Activated CD4-positive, alpha-beta T cell treated with anti-CD3 and anti-CD28 coated beads, Interleukin-2, Interleukin-4, amounts not matched to agents 100 ng/mL and 50 ng/mL, durations not matched to agents 16 hours and 8 hours (primary cell): ENCODE measurements at regions not wholly inside any gene's neighbourhood (a gene's known extent, or its start where the extent isn't known, plus 50 kb on each side); places are given as distances from the start of the nearest gene placed in this dataset.

Experiments used
- DNase-seq: peaks from one replicate; pipeline ENCODE4 v3.0.0-alpha.2; 2020; ENCODE audit warnings: low spot score

DNA sequence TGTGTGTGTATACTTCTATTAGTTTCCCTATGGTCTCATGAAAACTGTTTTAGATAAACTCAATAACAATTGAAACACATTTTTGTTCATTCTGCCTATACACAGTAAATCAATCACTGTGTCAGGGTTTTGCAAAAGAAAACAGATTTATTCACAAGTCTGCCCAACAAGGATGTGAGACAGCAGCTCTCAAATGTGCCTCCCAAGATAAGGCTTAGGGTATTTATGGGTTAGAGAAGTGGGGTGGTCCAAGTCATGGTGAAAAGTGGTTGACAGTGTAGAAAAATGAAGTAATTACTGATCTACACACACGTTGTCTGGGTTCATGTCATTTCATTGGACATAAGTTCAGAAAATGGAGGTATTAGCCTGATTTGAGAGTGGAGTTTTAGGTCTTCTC lies 844.6 kb downstream of the SLITRK6 start:
- no peak for DNase-seq

DNA sequence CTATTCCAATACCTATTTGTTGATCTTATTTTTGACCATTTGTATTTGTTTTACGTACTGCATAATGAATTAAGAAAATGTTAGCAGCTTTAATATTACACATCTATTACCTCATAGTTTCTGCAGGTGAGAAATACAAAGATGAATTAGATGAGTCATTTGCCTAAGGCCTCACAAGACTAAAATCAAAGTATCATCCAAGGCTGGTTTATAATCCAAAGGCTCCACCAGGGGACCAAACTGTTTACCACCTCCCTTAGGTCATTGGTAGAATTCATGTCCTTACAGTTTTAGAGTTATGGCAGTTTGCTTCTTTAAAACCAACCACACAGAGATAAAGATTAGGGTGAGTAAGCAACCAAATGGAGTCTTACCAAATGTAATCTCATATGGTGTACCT lies 848.1 kb downstream of the SLITRK6 start:
- no peak for DNase-seq

DNA sequence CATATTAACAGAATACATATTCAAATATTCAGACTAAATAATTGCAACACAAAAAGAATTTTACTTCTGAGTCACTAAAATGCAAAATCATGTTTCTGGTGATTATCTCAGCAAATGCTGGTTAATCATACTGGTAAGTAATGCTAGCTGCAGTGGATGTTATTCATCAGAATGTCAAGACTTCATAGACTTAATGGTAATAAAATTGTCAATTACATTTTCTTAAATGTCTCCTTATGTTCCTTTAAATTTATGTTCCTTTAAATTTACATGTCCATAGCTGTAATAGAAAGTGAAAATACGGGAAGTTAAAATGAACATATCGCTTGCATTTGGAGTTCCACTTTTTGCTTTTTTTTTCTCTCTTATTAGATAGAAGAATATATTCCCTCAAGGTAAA lies 853.0 kb downstream of the SLITRK6 start:
- DNase-seq, result no peak

DNA sequence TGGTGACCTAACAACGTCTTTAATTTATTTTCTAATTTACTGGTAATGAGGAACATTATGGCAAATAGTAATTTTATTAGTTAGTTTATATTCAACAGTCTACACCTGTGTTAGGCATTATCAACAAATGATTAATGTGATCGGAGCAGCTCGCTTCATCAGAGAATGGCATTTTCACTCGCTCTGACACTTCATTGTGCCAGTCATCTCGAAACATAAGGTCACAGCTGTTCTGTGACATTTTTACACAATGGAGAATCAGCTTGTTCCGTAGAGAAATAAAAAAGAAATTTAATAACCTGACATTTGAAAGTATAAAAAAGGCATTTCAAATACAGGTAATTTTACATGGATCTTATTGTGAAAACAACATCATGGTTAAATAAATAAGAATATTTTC lies 858.4 kb downstream of the SLITRK6 start:
- no peak for DNase-seq

DNA sequence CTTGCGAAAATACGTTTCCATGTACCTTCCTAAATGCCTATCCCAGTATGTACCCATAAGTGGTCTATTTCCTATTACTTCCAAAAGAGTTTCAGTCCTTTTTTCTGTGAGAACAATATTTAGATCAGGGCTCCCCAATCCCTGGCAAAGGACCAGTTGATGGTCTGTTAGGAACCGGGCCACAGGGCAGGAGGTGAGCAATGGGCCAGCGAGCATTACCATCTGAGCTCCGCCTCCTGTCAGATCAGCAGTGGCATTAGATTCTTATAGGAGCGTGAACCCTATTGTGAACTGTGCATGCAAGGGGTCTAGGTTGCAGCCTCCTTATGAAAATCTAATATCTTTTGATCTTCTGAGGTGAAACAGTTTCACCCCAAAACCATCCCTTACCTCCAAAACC lies 859.1 kb downstream of the SLITRK6 start:
- DNase-seq, result no peak

DNA sequence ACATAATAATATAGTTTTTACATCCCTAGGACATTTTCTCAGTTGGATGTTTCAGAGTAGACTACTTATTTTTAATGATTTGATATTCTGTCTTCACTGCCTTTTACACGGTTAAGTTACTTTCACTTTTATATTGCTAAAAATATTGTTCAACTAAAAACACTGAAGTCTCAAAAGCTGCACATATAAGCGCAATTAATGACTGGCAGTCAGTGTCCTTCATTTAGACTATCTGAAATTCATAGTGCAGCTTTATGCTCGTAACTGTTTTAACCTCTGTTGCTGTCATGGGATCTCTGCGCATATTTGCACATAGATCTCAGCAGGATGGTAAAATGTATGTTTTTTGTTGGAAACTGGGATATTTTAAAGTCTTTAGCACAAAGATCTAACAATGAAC lies 864.3 kb downstream of the SLITRK6 start:
- no peak for DNase-seq

DNA sequence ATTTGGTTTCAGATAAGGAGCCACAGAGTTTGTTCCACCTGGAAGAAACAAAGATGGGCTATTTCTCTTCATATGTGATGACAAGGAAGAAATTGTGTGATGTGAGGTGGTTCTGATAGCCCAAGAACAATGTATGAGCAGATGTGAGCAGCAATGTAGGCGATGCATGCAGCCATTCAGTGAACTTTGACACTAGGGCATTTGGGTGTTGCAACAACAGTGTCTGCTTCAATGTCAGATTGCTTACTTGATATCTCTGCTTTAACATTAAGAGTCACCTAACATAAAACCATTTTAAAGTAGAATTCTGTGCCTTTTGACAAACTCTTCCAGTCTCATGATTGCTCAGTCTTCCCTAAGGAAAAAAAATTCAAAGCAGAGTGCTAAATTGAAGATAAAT lies 865.4 kb downstream of the SLITRK6 start:
- no peak for DNase-seq

DNA sequence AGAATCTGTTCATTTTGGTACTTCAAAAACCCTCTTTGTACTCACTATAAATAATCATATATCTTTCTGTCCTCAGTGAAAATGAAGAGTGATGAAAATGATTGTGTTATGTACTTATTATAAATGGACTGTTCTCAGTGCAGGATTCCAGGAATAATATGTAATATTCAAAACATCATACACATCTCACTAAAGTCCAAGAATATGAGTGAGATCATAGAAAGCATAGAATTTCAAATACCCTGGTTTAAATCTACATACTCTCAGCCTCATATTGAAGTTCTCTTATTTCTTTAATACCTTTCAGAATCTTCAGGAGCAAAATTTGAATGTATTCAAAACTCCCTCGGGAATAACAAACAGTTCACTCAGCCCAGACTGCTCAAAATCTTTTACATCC lies 868.0 kb downstream of the SLITRK6 start:
- DNase-seq, result no peak

DNA sequence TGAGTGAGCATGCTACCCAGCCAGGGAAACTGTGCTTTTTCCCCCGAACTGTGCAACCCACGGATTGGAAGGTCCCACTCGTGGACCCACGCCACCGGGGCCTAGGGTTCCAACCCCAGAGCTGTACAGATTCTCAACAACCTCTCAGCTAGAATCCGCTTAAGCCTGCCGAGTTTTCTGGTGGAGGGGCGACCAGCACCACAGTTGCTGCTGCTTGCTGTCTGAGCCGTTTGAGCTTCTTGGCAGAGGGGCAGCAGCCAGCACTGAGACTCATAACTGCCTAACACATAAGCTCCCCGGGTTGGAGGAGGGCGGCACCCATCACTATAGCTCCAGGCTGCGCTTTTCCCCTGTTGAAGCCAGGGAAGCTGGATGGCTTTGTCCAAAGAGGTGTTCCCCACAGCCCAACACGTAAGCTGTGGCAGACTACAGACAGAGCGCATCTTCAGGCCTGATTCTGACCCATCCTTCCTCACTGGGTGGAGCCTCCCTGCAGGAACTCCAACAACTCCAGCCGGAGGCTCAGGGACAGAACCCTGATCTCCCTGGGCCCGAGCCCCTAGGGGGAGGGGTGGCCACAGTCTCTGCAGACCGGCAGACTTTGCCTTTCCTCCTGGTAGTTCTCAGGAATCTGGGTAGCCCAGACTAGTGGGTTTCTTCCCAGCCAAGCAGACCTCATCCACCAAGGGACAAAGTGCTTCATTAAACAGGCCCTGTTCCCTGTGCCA lies 871.6 kb downstream of the SLITRK6 start:
- no peak for DNase-seq

DNA sequence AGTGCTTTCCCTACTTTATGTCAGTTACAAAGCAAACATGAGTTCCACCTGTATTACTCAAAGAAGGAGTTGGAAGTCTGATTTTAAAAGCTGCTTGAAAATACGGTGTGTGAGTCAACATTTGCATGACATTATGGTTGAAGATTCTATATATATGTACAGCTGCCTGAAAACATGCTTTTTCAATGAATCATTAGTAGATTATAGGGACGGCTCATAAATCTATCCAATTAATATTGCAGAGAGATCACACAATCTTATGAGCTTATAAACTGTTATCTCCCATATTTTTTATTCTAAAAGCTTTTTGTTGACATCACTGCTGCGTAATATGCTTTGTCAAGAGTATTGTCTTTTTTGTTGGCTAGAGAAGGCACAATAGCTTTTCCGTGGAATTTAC lies 873.8 kb downstream of the SLITRK6 start:
- DNase-seq, result no peak

DNA sequence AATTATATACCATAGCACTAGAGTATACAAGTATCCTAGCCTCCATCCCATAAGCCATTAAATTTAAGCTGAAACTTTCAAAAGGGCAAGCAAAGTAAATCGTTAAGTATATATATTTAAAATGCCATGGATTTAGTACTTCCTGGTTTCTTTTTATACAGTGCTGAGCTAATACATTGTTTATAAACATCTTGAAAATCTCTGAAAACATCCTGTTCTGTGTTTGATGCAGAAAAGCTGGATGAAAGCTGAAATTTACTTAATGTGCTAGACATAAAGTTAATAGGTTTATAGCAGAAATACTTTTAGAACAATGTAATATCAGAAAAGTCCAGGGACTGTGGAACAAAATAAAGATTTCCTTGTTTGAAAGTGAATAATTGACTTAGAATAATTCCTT lies 875.4 kb downstream of the SLITRK6 start:
- DNase-seq, result no peak

DNA sequence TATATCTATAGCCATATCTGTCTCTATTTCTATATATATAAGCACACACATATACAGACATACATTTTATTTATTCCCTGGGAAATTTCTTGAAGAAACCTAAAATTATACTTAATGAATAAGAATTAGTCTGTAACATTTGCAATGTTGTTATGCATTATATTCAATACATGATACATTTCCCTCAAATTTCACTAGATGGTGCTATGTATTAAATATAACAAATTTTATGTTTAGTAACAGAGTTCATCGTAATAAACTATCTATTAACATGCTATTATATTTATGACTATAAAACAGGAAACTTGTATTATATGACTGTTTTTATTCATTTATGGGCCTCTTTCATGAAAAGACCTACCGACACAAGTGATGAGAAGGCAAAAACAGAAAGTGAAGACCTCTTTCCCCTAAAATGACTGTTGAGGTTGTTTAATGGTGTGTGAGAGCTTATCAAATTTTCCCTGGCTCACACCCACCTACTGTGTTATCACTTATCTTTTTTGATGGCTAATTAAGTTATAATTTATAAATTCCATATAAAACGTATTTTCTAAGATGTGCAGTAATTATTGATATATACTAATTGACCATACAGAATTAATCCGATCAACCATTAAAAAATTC lies 881.9 kb downstream of the SLITRK6 start:
- no peak for DNase-seq

DNA sequence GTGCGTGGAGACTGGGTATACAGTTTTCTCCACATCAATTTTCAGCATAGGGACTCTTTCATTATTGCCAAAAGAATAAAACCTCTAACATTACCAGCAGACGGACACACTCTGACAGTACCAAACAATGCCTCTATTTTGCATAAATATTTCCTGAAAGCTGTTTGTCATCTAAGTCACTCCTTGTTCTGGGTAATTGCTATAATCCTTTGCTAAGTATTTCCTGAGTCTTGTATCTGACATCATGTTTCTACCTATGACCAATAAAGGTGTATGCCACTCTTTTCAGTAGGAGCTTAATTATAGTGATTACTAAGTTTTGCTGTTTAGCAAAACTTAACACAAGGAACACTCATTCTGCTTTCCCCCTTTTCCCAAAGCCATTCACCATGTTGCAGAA lies 886.5 kb downstream of the SLITRK6 start:
- DNase-seq, result no peak

DNA sequence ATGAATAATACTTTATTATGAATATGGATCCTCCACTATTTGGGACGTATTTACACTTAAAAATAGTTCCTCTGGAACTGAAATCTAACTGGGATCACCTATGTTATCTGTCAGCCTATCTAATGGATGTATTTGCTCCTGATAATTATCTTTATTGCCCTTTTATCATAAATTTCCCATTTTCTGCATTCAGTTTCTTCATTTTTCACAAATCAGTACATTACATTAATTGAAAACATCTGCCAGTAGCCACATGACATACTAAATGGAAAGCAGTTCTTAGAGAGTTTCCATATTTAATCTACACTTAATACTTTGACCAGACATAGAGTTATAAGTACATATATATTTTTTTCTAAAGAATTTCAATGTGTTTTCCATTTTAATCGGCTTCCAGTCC lies 888.8 kb downstream of the SLITRK6 start:
- DNase-seq, result no peak

DNA sequence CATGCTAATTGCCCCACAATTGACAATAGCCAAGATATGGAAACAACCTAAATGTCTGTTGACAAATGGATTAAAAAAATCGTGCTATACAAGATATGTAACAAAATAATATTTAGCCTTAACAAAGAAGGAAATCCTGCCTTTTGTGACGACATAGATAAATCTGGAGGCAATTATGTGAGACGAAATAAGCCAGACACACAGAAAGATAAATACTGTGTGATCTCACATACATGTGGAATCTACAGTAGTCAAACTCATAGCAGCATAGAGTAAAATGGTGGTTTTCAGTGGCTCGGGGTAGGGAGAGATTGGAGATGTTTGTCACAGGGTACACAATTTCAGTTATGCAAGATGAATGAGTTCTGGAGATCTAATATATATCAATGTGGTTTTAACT lies 895.8 kb downstream of the SLITRK6 start:
- no peak for DNase-seq

DNA sequence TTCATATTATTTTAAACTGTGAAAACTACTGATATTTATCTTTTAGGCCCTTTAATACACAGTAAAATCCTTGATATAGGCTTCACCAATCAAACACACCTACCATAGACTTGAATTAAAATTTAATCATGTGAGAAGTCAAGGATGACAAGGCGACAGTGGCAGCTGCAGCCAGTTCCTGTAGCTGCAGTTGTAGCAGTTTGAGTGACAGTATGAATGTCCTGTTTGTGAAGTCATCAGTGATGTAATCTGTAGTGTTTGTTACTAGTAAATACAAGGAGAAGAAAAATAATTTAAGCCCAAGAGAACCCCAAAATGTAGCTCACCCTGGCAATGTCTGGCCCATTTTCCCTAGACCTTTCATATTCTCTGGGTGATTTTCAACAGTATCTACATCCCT lies 897.0 kb downstream of the SLITRK6 start:
- DNase-seq, result no peak

DNA sequence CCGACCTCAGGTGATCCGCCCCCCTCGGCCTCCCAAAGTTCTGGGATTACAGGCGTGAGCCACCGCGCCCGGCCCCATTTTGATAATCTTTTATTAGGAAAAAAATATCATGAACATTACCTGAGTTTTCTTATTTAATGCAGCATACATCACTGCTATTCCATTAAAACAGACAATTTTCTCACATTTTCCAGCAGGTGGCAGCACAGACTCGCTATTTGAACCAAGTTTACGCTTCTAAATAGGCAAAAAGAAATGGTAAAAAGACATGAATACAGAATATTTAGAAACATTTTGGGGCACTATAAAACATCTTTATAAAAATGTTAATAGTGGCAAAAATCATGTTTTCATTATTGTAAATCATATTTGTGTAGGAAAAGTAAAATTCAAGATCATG lies 903.1 kb downstream of the SLITRK6 start:
- peak; percentile 37 for DNase-seq

DNA sequence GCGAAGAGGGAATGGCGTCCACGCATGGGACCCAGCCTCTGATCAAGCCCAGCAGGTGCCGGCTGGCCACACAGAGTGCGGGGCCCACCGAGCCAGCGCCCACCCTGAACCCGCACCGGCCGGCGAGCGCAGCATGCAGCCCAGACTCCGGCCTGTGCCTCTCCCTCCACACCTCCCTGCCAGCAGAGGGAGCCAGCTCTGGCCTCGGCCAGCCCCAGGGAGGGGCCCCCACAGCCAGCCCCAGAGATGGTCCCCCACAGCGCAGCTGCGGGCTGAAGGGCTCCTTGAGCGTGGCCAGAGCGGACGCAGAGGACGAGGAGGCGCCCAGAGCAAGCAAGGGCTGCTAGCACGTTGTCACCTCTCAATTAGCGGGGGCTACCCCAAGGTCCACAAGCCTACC lies 904.5 kb downstream of the SLITRK6 start:
- no peak for DNase-seq

DNA sequence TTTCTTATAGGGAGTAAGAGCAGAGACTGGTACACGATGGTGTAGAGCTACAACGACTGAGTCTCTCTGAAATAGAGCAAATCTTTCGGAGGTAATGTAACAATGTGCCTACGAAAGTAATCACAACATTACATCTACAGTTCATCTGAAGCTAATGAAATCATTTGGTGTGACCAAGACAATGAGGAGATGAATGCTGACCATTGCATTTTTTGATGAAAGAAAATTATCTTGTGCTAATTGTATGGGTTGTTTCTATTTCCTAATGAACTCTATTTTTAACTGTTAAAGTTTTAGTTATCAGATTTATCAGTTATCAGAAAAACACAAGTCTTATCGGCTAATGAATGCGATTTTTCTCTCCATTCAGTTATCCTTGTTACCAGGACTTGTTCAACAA lies 913.4 kb downstream of the SLITRK6 start:
- DNase-seq, result no peak

DNA sequence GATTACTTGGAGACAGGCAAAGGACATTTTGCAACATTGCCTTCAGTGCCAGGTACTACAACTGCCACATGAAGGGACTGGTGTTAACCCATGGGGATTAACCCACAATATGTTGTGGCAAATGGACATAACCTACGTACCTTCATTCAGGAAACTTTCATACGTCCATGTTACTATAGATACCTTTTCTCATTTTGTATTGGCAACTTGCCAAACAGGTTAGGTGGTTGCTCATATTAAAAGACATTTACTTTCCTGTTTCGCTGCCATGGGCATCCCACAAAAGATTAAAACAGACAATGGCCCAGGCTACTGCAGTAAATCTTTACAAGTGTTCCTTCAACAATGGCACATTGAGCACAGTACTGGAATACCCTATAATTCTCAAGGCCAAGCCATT lies 925.3 kb downstream of the SLITRK6 start:
- no peak for DNase-seq

DNA sequence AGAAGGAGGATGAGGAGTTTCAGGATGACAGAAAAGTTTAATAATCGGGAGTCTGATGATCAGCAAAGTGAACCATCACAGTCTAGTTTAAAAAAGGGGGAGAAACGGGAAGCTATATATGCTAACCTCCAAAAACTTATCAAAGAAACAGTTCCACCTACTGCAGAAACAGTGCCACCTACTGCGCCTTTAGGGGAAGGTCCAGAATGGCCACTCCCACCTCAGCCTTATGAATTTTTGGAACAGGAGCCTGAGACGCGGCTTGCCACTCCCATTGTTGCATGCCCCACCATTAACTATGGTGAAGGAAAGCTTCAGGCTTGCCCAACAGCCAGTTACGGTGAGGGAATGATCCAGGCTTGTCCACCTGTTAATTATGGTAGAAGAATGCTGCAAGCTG lies 929.0 kb downstream of the SLITRK6 start:
- no peak for DNase-seq

DNA sequence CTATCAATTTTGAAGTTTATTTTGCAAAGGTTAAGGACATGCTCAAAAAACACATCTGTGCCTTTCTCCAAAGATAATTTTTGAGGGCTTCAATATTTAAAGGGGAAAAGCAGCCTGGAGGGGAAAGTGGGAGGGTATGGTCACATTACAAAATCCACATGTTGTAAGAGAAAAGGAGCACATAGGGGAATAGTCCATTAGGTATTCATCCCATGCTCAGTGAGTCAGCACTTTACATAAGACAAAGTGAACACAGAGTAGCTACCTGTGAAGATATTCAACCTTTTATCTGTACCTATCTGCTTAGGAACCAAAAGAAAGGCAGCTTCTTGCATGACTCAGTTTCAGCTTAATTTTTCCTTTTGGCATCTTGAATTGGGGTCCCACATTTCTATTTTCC lies 932.0 kb downstream of the SLITRK6 start:
- DNase-seq, result no peak

DNA sequence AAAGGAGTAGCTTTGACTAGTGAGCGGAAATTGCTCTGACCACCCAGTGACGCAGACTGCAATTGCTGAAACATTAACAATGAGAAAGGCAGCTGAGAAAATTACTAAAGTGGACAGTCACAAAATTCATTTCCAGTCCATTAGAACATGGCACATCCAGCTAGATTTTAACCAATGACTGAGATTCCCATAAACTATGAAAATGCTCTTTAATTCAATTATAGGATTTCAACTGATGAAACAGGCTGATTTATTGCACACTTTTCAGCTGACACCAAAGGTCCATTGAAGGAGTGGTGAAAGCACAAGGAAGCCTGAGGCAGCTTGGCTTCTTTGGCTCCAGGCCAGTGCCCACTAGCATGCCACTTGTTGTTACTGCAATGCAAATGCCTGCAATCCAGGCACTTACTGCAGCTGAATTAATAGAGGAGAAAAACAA lies 933.4 kb downstream of the SLITRK6 start:
- DNase-seq, result no peak

DNA sequence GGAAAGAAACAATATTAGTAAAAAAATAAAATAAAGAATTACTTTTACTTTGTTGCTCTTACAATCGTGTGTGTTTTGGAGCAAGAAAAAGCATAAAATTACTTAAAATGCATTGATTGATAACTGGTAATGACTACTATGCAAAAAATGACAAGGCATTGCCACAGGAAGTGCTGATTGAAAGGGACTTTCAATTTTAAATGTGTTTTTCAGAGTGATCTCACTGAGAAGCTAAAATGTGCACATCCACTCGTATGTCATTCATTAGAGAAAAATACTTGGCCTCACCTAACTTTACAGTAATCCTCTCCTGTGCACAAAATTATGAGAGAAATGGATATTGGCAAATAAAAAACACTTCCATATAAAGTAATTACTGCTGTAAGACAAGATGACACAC lies 934.9 kb downstream of the SLITRK6 start:
- no peak for DNase-seq
